Neural progenitor cell (in vitro differentiated cells): ENCODE measurements at regions not wholly inside any gene's neighbourhood (a gene's known extent, or its start where the extent isn't known, plus 50 kb on each side); places are given as distances from the start of the nearest gene placed in this dataset.

Source experiments
- DNase-seq: peaks from one replicate; pipeline ENCODE4 v3.0.0-alpha.2; 2016; ENCODE audit warnings: low spot score
- H2AFZ ChIP-seq: fragments of 200-600 bp; sonication (generic); replicated peaks from 2 replicates; pipeline ENCODE4 v1.6.1; 2016; ENCODE audit warnings: antibody characterized with exemption
- H3F3A ChIP-seq: fragments of 200-600 bp; sonication (generic); 2 replicates; pipeline ENCODE4 v1.6.1; 2016; ENCODE audit warnings: antibody characterized with exemption, low read depth
- H3K27ac ChIP-seq: fragments of 200-600 bp; sonication (generic); 2 replicates; pipeline ENCODE4 v1.5.1; 2016; ENCODE audit warnings: mild to moderate bottlenecking
- H3K27me3 ChIP-seq: fragments of 200-600 bp; sonication (generic); 2 replicates; pipeline ENCODE4 v1.6.1; 2016; ENCODE audit warnings: mild to moderate bottlenecking, moderate library complexity
- H3K36me3 ChIP-seq: fragments of 200-600 bp; sonication (generic); 2 replicates; pipeline ENCODE4 v1.5.1; 2016
- H3K4me1 ChIP-seq: fragments of 200-600 bp; sonication (generic); 2 replicates; pipeline ENCODE4 v1.6.1; 2016; ENCODE audit warnings: mixed run types
- H3K4me2 ChIP-seq: fragments of 200-600 bp; sonication (generic); 2 replicates; pipeline ENCODE4 v1.6.1; 2016
- H3K4me3 ChIP-seq: fragments of 200-600 bp; sonication (generic); 2 replicates; pipeline ENCODE4 v1.5.1; 2016
- H3K79me2 ChIP-seq: fragments of 200-600 bp; sonication (generic); 2 replicates; pipeline ENCODE4 v1.6.1; 2016; ENCODE audit warnings: low read depth
- H3K9ac ChIP-seq: fragments of 200-600 bp; sonication (generic); 2 replicates; pipeline ENCODE4 v1.6.1; 2016
- H3K9me3 ChIP-seq: fragments of 200-600 bp; sonication (generic); 2 replicates; pipeline ENCODE4 v1.5.1; 2016; ENCODE audit warnings: low read depth
- H4K20me1 ChIP-seq: fragments of 200-600 bp; sonication (generic); 2 replicates; pipeline ENCODE4 v1.6.1; 2016; ENCODE audit warnings: low read depth
- H3K27ac Mint-ChIP-seq: 3 replicates; pipeline ENCODE4 v1.8.0; 2021; ENCODE audit warnings: mixed read lengths
- H3K27me3 Mint-ChIP-seq: 2 replicates; pipeline ENCODE4 v1.8.0; 2022; ENCODE audit warnings: low read depth, mild to moderate bottlenecking, inconsistent platforms, moderate library complexity, mixed read lengths; ENCODE audit not compliant: insufficient read depth
- H3K36me3 Mint-ChIP-seq: 3 replicates; pipeline ENCODE4 v1.8.0; 2021; ENCODE audit warnings: mixed read lengths
- H3K4me1 Mint-ChIP-seq: 3 replicates; pipeline ENCODE4 v1.8.0; 2021; ENCODE audit warnings: mixed read lengths
- H3K4me3 Mint-ChIP-seq: 3 replicates; pipeline ENCODE4 v1.8.0; 2021; ENCODE audit warnings: mild to moderate bottlenecking, moderate library complexity, mixed read lengths
- H3K9me3 Mint-ChIP-seq: 3 replicates; pipeline ENCODE4 v1.8.0; 2020; ENCODE audit warnings: mixed read lengths
- EZH2 ChIP-seq: fragments of 200-600 bp; sonication (generic); IDR thresholded peaks from 2 replicates; pipeline ENCODE4 v1.6.1; 2017; ENCODE audit warnings: antibody characterized with exemption, mild to moderate bottlenecking, moderate library complexity
- EZH2phosphoT487 ChIP-seq: fragments of 200-600 bp; sonication (generic); IDR thresholded peaks from 2 replicates; pipeline ENCODE4 v1.6.1; 2017; ENCODE audit warnings: antibody characterized with exemption
- TF ChIP-seq, protein P1 (sequence below): fragments of 200-600 bp; sonication (generic); IDR thresholded peaks from 2 replicates; pipeline ENCODE4 v1.5.1; 2017; ENCODE audit warnings: antibody characterized with exemption, mild to moderate bottlenecking

DNA sequence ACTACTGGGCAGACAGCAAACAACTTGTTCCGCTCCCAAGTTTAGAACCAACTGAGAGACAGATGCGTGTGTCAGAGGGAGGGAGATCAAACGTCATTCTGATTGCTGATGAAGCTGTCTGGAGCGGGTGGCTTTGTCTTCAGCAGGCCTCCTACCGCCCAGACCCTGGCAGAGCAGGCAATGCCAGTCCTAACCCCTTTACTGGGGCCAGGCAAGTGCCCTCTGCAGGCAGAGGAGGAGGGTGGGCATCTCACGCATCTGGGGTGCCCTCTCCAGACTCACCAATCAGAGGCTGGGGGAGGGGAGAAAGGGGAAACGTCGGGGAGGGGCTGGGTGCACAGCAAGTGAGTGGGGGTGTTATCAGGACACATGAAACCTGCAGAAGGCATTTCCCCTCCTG is 126.6 kb downstream of the ACTL8 start:
- Histone ChIP-seq H3K36me3 (no peaks in the 10 kb centered on the region), H3K27ac (no peak overlapping the region), H3K9me3 (no peaks in the 10 kb centered on the region), H2AFZ (no peak overlapping the region), H4K20me1 (no peaks in the 10 kb centered on the region), H3K4me1 (no peaks in the 10 kb centered on the region), H3K4me2 (no peak overlapping the region), H3K79me2 (no peaks in the 10 kb centered on the region), H3K9ac (no peak overlapping the region), H3K27me3 (no peaks in the 10 kb centered on the region), H3K4me3 (no peak overlapping the region), H3F3A (no peaks in the 10 kb centered on the region)
- TF ChIP-seq, protein P1, sequence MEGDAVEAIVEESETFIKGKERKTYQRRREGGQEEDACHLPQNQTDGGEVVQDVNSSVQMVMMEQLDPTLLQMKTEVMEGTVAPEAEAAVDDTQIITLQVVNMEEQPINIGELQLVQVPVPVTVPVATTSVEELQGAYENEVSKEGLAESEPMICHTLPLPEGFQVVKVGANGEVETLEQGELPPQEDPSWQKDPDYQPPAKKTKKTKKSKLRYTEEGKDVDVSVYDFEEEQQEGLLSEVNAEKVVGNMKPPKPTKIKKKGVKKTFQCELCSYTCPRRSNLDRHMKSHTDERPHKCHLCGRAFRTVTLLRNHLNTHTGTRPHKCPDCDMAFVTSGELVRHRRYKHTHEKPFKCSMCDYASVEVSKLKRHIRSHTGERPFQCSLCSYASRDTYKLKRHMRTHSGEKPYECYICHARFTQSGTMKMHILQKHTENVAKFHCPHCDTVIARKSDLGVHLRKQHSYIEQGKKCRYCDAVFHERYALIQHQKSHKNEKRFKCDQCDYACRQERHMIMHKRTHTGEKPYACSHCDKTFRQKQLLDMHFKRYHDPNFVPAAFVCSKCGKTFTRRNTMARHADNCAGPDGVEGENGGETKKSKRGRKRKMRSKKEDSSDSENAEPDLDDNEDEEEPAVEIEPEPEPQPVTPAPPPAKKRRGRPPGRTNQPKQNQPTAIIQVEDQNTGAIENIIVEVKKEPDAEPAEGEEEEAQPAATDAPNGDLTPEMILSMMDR: peak; percentile 6
- TF ChIP-seq EZH2phosphoT487 (no peak), EZH2 (no peak)
- no peaks in the 10 kb centered on the region for H3K4me1 Mint-ChIP-seq
- peaks cover 13% of the 10 kb centered on the region for H3K27me3 Mint-ChIP-seq
- H3K36me3 Mint-ChIP-seq: no peaks in the 10 kb centered on the region
- H3K4me3 Mint-ChIP-seq: no peak overlapping the region
- no peak overlapping the region for H3K27ac Mint-ChIP-seq
- DNase-seq: no peak
- H3K9me3 Mint-ChIP-seq: no peaks in the 10 kb centered on the region

DNA sequence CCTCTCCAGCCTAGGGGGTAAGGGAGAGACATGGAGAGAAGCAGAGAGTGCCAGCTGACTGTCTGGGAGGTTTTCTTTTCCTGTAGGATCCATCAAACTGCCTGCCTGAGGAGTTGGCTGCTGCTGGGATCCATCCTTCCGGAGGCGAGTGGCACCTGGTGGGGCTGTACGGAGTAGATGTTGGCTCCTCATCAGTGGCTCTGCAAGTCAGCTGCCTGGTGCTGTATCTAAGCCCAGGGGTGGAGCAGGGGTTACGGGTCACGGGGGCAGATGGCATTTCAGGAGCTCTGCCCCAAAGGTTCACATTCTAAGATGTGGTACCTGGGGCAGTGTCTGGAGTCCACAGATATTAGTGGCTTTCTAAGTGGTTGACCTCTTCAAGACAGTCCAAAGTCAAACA is 128.0 kb downstream of the ACTL8 start:
- Mint-ChIP-seq H3K27me3 (peaks cover 13% of the 10 kb centered on the region), H3K4me1 (no peaks in the 10 kb centered on the region), H3K27ac (no peak overlapping the region), H3K9me3 (no peaks in the 10 kb centered on the region), H3K36me3 (no peaks in the 10 kb centered on the region), H3K4me3 (no peak overlapping the region)
- no peak overlapping the region for H3K4me3 ChIP-seq
- no peak overlapping the region for H2AFZ ChIP-seq
- H3K4me2 ChIP-seq: no peak overlapping the region
- H3K27me3 ChIP-seq: no peaks in the 10 kb centered on the region
- TF ChIP-seq EZH2phosphoT487 (no peak), EZH2 (no peak)
- TF ChIP-seq, protein P1: no peak
- no peaks in the 10 kb centered on the region for H3K36me3 ChIP-seq
- no peak for DNase-seq
- no peaks in the 10 kb centered on the region for H3K4me1 ChIP-seq
- H3K79me2 ChIP-seq: no peaks in the 10 kb centered on the region
- no peak overlapping the region for H3K9ac ChIP-seq
- H3F3A ChIP-seq: no peaks in the 10 kb centered on the region
- no peaks in the 10 kb centered on the region for H3K9me3 ChIP-seq
- H4K20me1 ChIP-seq: no peaks in the 10 kb centered on the region
- no peak overlapping the region for H3K27ac ChIP-seq

DNA sequence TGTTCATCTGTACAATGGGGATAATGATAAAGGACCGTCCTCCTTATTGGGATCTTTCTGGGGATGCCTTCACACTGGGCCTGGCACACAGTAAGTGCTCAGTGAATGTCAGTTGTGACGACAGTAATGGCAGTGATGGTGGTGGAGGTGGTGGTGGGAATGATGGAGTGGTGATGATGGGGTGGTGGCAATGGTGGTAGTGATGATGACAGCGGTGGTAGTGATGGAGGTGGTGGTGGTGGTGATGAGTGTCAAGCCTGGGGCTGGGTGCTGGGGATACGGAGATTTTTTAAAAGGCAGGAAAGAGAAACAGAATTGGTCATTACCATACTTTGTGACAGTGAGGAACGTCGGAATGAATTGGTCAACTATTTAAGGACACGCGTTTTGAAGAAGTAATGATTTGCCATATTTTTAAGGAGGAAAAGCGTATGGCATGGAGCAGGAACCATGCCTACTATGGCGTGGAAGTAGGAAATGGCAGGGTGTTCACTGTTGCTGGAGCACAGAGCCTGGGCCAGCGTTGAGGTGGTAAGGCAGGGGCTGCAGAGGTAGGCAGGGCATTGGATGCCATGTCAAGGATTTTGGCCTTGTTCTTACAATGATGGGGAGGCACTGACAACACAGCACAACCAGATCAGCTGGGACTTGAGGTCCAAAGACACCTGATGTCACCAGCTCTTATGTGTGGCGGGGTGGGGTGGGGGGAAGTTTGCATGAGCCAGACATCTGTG is 128.7 kb downstream of the ACTL8 start:
- H3K27me3 ChIP-seq: no peaks in the 10 kb centered on the region
- Mint-ChIP-seq H3K9me3 (no peaks in the 10 kb centered on the region), H3K27ac (no peak overlapping the region), H3K27me3 (peaks cover 14% of the 10 kb centered on the region), H3K4me1 (no peaks in the 10 kb centered on the region), H3K36me3 (no peaks in the 10 kb centered on the region), H3K4me3 (no peak overlapping the region)
- H3K4me2 ChIP-seq: no peak overlapping the region
- H3K9ac ChIP-seq: no peak overlapping the region
- H3K79me2 ChIP-seq: no peaks in the 10 kb centered on the region
- DNase-seq: no peak
- H3K36me3 ChIP-seq: no peaks in the 10 kb centered on the region
- no peaks in the 10 kb centered on the region for H3K4me1 ChIP-seq
- H3K27ac ChIP-seq: no peak overlapping the region
- no peaks in the 10 kb centered on the region for H4K20me1 ChIP-seq
- H3K4me3 ChIP-seq: no peak overlapping the region
- H3K9me3 ChIP-seq: no peaks in the 10 kb centered on the region
- no peaks in the 10 kb centered on the region for H3F3A ChIP-seq
- no peak overlapping the region for H2AFZ ChIP-seq
- TF ChIP-seq EZH2phosphoT487 (no peak), EZH2 (no peak)
- TF ChIP-seq, protein P1: no peak
